DMS53 (cell line): ENCODE measurements at regions not wholly inside any gene's neighbourhood (a gene's known extent, or its start where the extent isn't known, plus 50 kb on each side); places are given as distances from the start of the nearest gene placed in this dataset.
A peak's percentile ranks its signal among the peaks of the same experiment; 100 is the strongest.

Experiments used
- DNase-seq: peaks from one replicate; lab custom pipeline; 2025; lab: John Stamatoyannopoulos, UW

DNA sequence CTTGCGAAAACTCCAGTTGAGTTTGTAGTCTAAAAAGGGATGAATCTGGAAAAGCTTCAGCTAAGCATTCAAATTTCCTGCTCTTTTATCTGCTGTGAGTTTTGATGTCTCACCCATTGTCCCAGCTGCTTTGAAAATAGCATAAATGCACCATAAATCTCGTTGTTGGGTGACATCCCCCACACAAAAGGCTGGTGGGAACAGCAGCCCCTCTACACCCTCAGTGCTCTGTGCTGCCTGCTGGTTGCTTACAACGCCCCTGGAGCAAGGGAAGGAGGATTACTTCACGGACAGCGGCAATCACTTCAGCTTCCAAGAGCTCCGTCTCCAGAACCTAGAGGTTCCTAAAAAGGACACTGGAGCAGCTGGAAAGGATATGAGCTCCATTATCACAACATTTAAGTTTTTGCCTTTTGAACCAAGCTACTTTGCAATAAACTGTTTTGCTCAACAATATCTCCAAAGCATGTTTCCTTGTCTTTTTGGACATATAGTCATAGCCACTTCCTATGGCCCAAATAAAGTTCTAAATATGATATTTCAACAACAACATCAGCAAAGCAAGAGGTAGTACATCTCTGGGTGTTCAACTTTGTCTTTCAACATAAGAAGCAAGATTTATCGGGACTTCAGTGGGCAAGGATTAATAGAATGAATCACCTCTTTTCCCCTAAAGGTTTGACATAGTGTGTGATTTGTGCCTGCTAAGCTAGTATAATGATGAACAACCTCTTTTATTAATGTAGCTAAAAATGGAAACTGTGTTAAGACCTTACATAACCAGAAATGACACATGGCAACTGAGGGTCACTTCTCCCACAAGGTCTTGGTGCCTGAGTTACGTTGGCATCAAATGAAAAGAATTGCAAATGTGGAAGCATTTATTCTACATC, 413.5 kb downstream of the TXNL1 start:
- DNase-seq = no peak

DNA sequence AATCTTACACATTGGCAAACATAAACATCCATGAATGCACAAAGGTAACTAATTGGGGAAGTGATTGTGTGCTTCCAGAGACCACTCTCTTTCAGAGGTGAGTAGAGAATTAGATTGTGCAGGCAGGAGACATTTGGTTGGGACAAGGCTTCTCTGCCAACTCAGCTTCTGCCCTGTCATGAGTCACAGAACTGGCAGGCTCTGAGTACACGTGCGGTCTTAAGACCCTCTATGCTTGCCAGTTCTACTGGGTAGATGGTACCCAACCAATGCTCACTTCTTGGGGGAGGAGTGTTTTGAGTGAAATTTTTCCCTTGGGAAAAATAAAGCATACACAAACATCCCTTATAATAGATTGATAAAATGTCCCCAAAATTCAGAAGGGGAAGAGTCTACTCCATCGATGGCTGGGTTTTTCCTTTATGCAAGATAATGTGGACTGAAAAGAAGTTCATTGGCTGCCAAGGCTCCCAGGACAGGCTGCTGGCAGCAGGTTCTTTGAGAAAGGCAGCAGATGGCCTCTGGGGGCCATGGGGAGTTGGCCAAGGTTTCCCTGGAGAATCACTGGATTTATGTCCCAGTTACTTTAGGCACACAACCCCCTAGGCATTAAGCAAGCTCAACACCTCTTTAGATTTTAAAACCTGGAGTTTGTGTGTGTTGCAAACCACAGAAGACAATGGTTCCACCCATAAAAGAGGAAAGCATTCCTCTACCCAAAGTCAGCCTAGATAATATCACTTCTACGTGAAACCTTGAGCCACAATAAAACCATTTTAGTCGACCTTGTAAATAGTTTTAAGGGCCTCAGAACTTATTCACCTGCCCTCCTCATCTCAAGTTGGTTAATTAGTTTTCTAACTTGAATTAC, 417.0 kb downstream of the TXNL1 start:
- DNase-seq = no peak

DNA sequence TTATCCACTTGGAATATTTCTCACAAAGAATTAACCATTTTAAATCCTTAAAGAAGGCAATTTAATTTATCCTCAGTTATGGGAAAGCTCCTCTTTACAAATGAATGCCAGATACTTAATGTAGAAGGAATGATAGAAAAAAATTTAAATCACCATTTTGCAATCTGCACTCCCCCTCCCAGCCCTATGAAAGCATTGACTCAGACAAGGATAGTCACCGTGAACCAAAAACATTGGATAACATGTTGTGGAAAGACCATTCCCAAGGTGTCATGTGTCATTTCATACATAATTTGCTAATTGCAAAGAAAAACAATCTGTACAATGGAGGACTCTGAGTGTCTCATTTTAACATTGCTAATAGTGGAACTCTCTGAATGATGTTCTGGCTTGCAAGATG, 421.0 kb downstream of the TXNL1 start:
- no peak for DNase-seq

DNA sequence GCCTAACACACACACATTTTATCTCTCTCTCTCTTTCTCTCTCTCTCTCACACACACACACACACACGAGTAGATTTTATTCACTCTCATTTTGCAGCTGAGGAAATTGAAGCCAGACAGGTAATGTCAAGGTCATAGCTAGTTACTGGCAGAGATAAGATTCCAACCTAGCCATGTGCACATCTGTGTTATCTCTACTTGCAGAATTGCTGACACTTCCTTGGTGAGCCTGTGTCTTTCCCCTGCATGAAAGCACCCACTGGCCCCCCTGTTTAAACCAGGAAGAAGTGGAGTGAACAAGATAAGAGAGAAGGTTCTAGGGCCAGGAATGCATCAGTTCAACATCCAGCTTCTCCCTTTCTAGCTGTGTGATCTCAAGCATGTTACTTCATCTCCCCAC, 423.7 kb downstream of the TXNL1 start:
- DNase-seq = no peak

DNA sequence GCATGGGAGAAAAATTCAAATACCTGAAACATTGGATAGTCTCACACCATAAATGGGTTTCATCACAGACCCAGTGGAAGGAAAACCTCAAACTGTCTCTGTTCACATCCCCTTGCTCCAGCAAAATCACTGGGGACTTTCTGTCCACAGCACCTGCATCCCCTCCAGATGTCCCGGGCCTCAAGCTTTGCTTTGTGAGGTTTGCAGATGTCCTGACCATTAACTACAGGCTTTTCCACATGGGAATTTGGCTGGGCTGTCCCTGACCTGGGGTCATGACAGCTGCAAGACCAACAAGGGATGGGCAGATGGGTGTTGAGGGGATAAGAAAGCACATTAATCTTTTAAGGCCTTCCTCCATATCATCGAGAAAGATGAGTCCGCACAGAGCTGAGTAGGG, 427.9 kb downstream of the TXNL1 start:
- DNase-seq = no peak

DNA sequence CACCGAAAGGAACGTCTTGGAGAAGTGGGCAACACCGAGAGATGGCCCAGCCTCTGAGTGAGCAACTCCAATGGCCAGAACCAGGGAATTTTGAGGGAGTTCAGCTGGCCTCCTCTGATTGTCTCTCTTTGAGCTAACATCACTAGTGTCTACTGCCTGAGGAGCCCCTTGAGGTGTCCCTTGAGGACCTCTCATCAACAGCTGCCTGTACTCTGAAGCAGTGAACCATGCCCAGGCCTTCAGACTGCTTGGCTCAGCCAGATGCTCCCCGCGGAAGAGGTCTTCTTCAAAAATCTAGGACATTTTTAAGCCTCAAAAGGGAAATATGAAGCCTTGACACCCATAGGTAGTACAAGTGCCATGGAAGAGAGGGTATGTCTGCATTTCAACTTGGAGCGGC, 430.4 kb downstream of the TXNL1 start:
- DNase-seq = peak; percentile 13

DNA sequence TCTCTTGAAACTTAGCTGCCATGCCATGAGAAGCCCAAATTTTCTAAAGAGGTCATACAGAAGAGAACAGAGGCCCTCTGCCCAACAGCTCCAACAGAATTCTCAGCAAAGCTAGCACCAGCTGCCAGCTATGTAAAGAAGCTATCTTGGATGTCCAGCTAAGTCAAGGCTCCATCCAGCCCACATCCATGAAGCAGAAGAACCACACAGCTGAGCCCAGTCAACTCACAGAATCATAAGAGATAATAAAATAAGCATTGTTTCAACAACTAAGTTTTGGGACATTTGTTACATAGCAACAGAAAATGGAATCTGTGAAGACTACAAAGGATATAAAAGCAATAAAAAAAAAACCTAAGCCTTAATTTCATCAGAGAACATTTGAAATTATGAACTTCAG, 434.3 kb downstream of the TXNL1 start:
- DNase-seq = no peak

DNA sequence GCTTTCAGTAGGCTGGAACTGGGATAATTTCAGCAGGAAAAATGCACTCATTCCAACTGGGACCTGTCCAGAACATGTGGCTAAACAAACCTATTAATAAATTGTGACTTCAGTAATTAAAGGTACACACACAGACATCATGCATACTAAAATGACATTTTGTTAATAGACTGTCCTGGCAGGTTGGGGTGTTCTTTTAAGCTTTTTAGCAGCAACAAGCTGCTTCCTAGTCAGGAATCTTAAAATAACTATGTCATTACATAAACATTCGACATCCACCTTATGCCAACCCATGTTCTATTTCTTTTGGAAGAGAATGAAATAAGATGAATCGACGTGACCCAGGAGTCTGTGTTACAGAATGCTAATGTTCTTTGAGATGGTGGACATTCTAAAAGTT, 435.7 kb downstream of the TXNL1 start:
- DNase-seq = no peak

DNA sequence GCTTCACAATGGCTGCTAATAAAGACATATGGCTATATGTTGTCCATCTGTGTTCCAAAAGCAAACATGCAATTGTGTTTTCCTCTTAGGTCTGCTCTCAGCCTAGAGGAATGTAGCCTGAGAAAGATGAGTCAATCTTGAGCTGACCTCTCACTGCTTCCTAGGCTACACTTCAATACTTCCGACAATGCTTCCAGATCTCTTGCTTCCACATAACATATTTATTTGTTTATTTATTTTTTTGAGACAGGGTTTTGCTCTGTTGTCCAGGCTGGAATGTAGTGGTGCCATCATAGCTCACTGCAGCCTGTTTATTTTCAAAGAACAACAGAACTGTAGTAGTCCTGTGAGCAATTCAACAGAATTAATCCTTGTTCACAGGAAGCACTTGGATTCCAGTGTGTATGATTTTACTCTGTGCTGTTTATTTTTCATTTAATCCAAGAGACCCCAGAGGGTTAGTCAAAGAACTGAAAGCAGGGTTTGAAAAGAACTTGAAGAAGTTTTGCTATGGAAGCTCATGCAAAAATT, 437.9 kb downstream of the TXNL1 start:
- peak; percentile 26 for DNase-seq

DNA sequence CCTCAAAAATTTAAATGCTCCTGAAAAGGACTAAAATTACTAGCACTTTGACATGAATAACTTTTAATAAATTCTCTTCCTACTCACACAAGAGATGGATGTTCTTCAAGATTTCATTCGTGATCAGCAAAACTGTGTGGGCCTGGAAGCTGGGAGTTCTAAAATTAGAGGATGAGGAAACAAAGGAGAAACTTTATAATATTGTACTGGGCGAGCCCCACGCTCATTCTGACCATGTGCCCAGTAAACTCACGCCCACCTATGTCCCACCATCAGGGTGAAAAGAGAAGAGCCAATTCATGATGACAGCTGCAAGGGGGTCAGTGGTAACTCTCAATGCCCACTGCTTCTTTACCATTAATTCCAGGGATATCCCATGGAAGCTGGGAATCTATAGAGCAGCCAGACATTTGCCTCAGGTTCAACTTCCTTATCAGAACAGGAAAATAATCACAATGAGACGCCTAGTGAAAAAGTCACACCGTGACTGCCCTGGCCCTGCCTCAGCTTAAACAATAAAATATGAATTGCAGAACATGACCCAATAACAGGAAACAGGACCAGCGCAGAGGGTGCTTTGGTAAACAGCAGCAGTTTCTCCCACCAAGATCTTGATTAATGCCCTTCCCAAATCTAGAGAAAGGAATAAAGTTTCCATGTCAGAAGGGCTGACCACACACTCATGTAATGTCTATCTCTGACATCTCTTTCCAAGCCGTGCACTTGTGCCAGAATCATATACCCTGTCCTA, 438.6 kb downstream of the TXNL1 start:
- DNase-seq = no peak

DNA sequence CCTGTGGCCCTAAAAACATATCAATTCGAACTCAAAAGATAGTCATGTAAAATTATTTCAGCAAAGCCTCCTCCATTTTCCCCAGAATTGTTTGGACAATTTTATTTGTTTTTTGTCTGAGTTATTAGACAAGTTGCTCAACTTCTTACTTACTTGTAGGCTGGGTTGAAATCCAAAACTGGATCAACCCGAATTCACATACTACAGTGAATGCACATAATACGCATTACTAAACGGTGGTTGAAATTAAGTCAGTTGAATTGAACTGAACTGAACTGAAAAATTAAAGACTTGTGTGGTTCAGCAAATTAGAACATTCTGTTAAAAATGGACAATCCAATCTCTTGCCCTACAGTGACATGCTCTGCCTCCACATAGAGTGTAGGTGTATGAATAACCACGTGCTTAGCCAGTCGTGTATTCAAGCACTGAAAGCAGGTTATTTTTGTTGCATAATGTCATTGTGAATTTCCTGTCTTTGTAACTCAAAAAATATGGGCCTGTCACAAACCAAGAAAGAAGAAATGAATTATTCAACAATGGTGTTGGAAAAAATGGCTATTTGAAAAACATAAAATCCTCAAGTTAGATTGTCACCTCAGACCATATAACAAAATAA, 441.0 kb downstream of the TXNL1 start:
- no peak for DNase-seq

DNA sequence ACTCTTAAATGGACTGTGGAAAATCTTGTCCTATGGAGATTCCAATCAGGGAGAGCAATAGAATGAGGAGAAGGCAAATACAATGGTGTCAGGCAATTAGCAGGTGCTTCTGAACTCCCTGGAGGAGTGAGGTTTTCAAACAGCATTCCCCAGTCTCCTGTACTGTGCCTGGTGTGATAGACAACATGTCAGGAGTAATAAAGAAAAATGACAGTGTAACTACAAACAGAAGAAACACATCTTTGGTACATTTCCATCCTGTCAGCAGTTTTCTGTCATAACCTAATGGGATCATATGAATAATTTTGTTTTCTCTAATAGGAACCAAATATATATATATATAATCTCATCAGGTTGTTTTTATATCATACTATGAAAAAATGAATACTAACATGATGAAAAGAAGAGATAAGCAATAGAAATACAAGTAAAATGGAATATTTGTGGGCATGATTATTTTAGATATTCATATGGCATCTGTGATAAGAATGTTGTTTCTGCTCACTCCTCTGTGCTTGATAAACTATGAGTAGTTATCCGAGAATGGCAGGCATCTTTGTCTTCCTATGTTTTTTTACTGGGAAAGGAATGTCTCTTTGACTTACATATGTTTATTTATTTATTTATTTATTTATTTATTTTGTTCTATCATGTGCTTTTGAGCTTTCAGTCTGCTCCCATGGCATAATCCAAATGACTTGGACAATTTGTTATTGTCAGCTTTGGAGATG, 441.7 kb downstream of the TXNL1 start:
- DNase-seq = no peak

DNA sequence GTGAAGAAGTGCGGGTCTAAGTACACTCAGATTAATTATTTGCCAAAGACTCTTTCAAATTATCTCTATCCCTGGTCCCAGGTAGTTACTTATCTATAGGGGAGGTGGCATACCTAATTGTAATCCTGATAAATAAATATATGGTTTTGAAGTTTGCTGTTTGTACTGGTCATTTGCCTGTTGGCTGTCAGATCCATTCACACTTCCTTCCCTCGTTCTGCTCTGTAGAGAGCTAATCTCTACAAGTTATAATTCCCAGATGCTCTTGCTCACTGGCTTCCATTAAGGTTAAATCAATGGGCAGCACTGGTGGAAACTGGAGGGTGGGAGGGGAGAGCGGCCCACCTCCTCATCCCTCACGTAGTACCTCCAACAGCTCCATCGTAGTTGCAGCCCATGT, 447.1 kb downstream of the TXNL1 start:
- no peak for DNase-seq

DNA sequence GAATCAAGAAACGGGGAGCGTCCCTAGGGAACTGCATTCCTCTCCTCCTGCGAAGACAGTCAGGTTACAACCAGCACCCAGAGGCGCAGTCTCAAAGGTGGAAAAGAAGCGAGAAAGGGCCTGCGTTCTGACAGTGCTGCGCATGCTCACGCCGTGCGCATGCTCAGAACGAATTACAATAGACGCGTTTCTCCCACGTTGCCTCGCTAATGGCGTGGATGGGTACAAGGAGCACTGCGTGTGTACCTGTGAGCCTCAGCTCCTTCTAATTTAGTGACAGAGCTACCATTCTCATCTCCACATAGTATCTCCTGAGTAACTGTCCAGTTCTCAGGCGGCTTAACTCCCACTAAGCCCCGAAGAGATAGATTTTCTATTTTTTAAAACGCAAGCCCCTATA, 448.8 kb downstream of the TXNL1 start:
- DNase-seq = no peak

DNA sequence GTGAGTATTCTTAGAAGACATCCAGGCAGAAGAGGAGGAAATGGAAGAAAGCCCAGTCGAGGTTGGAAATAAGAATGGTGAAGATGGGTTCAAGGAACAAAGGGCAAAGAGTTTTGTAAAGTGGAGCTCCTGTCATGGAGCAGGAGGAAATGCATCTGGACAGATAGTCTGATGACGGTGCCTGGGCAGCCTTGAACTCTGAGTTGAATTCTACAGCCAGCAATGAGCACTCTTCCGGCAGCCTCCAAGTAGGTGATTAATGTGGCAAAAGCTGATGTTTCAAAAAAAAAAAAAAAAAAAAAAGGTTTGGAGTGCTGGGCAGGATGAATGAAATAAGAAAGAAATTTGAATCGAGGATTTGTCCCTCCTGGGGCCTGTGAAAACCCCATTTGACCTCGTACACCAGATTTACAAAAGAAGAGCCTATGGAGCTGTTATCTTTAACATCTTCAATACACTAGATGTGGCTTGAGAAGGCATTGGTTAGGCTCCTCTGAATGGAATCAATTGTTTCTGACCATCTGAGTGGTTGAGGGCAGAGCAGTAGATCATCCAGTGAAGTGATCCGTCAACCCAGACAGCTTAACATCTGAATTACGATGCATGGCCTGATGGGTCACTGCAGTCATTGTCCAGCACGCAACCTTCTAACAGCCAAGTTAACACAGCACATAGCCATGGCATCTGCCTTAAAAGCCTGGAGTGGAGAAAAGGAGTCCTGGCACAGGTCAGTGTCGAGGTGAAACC, 449.7 kb downstream of the TXNL1 start:
- DNase-seq = no peak

DNA sequence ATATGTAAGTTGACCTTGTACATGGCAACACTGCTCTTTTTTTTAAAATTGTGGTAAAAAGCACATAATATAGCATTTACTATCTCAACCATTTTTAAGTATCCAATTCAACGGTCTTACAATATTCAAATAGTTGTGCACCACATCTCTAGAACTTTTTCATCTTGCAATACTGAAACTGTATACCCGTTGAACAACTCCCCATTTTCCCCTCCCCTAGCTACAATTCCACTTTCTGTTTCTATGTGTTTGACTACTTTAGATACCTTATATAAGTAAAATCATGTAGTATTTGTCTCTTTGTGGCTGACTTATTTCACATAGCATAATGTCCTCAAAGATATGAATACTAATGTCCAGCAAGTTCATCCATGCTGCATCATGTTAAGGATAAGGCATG, 452.1 kb downstream of the TXNL1 start:
- no peak for DNase-seq

DNA sequence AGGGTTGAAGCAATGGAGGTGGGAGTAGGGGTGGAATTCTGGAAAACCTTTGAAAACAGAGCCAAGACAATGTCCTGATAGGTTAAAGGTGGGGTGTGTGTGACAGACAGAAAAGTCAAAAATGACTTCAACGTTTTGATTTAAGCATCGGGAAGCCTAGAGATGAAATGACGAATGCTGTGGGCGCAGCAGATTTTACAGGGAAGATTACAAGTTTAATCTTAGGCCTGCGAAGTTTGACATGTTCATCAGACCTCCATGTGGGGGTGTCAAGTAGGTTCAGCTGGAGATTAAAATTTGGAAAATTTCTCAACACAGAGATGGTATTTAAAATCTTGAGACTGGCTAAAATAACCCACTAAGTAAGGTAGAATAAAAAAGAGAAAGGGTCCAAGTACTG, 453.3 kb downstream of the TXNL1 start:
- no peak for DNase-seq

DNA sequence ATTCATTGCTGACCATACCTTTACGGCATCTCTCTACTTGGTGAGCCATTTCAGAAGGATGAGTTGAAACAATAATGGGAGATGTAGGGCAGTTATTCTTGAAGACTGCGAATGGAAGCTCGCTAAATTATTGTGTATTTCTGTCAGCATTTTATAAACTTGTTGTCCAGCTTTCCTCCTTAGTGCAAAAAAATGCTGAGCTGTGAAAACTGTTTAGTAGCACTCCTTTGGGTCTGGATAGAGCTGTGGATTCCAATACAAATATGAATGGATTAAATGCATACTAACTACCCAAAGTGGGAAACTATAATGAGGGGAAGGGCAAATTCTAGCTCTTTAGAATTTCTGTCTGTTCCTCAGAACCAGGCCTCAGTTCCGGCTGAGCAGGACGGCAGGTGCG, 461.6 kb downstream of the TXNL1 start:
- no peak for DNase-seq

DNA sequence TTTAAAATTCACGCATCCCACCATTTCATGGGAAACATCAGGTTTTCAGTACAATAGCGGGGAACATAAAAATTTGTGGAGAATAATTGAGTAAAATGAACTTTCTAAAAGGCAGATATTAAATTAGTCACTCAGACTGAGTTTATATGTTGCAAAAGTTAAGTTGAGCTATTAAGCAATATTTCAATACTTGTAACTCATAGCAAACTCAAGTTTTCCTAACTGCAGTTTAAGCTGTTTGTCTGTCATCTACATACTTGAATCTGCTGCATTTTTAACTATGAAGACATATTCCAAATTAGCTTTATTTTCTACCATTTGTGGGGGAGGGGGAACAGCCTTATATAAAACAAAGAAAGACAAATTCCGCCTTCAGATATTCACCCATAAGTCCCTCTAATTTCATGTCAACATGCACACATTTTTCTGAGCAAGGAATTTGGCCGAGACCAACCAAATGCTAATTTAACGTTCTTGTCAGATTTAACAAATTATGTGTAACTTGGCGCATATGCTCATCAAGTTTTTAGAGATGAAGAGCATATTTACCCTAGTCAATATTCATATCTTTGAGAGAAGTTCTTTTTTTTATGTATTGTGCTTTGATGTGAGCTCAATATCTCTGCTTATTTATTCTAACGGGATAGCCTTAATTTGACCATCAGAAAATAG, 462.9 kb downstream of the TXNL1 start:
- no peak for DNase-seq
